HCT116 (cell line): ENCODE measurements at regions not wholly inside any gene's neighbourhood (a gene's known extent, or its start where the extent isn't known, plus 50 kb on each side); places are given as distances from the start of the nearest gene placed in this dataset.

ENCODE experiments used
- ATAC-seq: fragments of 200-7000 bp; cut with Tn5 transposase; 2 replicates; pipeline ENCODE4 v1.9.1; 2020; ENCODE audit warnings: mild to moderate bottlenecking, moderate library complexity
- BruUV-seq: library from RNA; stranded (reverse); fragments of 400-500 nt; replicated peaks from 2 replicates; lab custom pipeline; 2021; lab: Mats Ljungman, UMichigan
- CTCF ChIA-PET: fragments of 300-600 bp; sonication (Branson Sonifier 250); formaldehyde crosslinking; loops from one replicate; lab custom pipeline; 2021; ENCODE audit warnings: antibody characterized with exemption; lab: Charles Lee
- POLR2A ChIA-PET: fragments of 300-600, 350-600 bp; sonication (Branson Sonifier 250); formaldehyde crosslinking; loops from one replicate; lab custom pipeline; 2021; ENCODE audit warnings: antibody characterized with exemption; lab: Charles Lee
- RAD21 ChIA-PET, 2 experiments: fragments of 300-600 bp; sonication (Branson Sonifier 250); formaldehyde crosslinking; loops; one replicate each; lab custom pipeline; 2023; ENCODE audit warnings: low total read pairs in 2 of 2; ENCODE audit not compliant: uncharacterized antibody in 2 of 2, unreplicated experiment in 2 of 2, low non-redundant PET in 1 of 2; lab: Charles Lee
- DNase-seq: peaks from one replicate; pipeline ENCODE4 v3.0.0-alpha.2; 2010; ENCODE audit warnings: low read depth, low spot score
- H2AFZ ChIP-seq: fragments of 200-600 bp; shearing (Covaris generic), sonication (generic); 2 replicates; pipeline ENCODE4 v1.6.1; 2017; ENCODE audit warnings: low read depth, mixed run types, mixed read lengths, antibody characterized with exemption, low read length; ENCODE audit not compliant: poor library complexity, severe bottlenecking
- H3K27ac ChIP-seq: 2 replicates; pipeline ENCODE4 v1.5.1; 2012; ENCODE audit warnings: low read depth, low read length
- H3K27me3 ChIP-seq: fragments of 200-600 bp; sonication (generic); 2 replicates; pipeline ENCODE4 v1.6.1; 2016; ENCODE audit warnings: mixed run types, low read length, mixed read lengths; ENCODE audit not compliant: insufficient read depth
- H3K36me3 ChIP-seq, 2 experiments: fragments of 200-500 bp in 1 of 2; fragments of 200-600 bp in 1 of 2; sonication (Bioruptor generic) in 1 of 2; sonication (generic) in 1 of 2; 2 replicates each; pipeline versions ENCODE4 v1.5.1 to v1.6.1; 2014 to 2016; ENCODE audit warnings: low read length in 2 of 2, inconsistent platforms in 1 of 2, mixed read lengths in 1 of 2, mixed run types in 1 of 2; ENCODE audit not compliant: insufficient read depth in 2 of 2, control insufficient read depth in 1 of 2
- H3K4me1 ChIP-seq, 2 experiments: fragments of 200-600 bp in 1 of 2; sonication (generic) in 1 of 2; 2 replicates each; pipeline versions ENCODE4 v1.5.1 to v1.6.1; 2012 to 2017; ENCODE audit warnings: low read length in 2 of 2, inconsistent platforms in 1 of 2, mild to moderate bottlenecking in 1 of 2, mixed read lengths in 1 of 2, mixed run types in 1 of 2, moderate library complexity in 1 of 2; ENCODE audit not compliant: insufficient read depth in 2 of 2, control insufficient read depth in 1 of 2
- H3K4me2 ChIP-seq: fragments of 200-600 bp; sonication (generic); 2 replicates; pipeline ENCODE4 v1.6.1; 2017; ENCODE audit warnings: mixed run types, low read length, mixed read lengths
- H3K4me3 ChIP-seq, 2 experiments: fragments of 200-600 bp in 1 of 2; sonication (generic) in 1 of 2; replicated peaks in 1 of 2; 2 replicates each; pipeline ENCODE4 v1.5.1; 2011 to 2016; ENCODE audit warnings: low read length in 2 of 2, control low read depth in 1 of 2, low read depth in 1 of 2, mild to moderate bottlenecking in 1 of 2, mixed read lengths in 1 of 2, mixed run types in 1 of 2
- H3K79me2 ChIP-seq: fragments of 200-600 bp; sonication (generic); 2 replicates; pipeline ENCODE4 v1.6.1; 2017; ENCODE audit warnings: mild to moderate bottlenecking, mixed run types, low read length, moderate library complexity, mixed read lengths; ENCODE audit not compliant: insufficient read depth
- H3K9ac ChIP-seq: fragments of 200-600 bp; sonication (generic); 2 replicates; pipeline ENCODE4 v1.6.1; 2016; ENCODE audit warnings: low read length, mixed read lengths
- H3K9me2 ChIP-seq: fragments of 200-600 bp; sonication (generic), shearing (Covaris generic); 2 replicates; pipeline ENCODE4 v1.6.1; 2017; ENCODE audit warnings: mixed run types, mild to moderate bottlenecking, moderate library complexity; ENCODE audit not compliant: insufficient read depth
- H3K9me3 ChIP-seq, 2 experiments: fragments of 200-500 bp in 1 of 2; fragments of 200-600 bp in 1 of 2; sonication (Bioruptor generic) in 1 of 2; sonication (generic) in 1 of 2; 2 replicates each; pipeline ENCODE4 v1.6.1; 2014 to 2017; ENCODE audit warnings: low read length in 2 of 2, mixed read lengths in 2 of 2, inconsistent platforms in 1 of 2, low read depth in 1 of 2, mild to moderate bottlenecking in 1 of 2, mixed run types in 1 of 2, moderate library complexity in 1 of 2; ENCODE audit not compliant: control insufficient read depth in 1 of 2, insufficient read depth in 1 of 2
- H4K20me1 ChIP-seq: fragments of 200-600 bp; sonication (generic), shearing (Covaris generic); 2 replicates; pipeline ENCODE4 v1.6.1; 2017; ENCODE audit warnings: mixed run types, mild to moderate bottlenecking, moderate library complexity; ENCODE audit not compliant: insufficient read depth
- CBX3 ChIP-seq: IDR thresholded peaks from 2 replicates; pipeline ENCODE4 v1.6.1; 2012; ENCODE audit warnings: low read depth
- CEBPB ChIP-seq: IDR thresholded peaks from 2 replicates; pipeline ENCODE4 v1.6.1; 2012; ENCODE audit warnings: low read depth
- EGR1 ChIP-seq: IDR thresholded peaks from 2 replicates; pipeline ENCODE4 v1.6.1; 2012; ENCODE audit warnings: low read depth
- ELF1 ChIP-seq: IDR thresholded peaks from 2 replicates; pipeline ENCODE4 v1.6.1; 2012; ENCODE audit warnings: low read depth, borderline replicate concordance
- FOSL1 ChIP-seq: IDR thresholded peaks from 2 replicates; pipeline ENCODE4 v1.6.1; 2012; ENCODE audit warnings: low read depth
- JUND ChIP-seq: IDR thresholded peaks from 2 replicates; pipeline ENCODE4 v1.6.1; 2012
- POLR2A ChIP-seq: IDR thresholded peaks from 2 replicates; pipeline ENCODE4 v1.7.0; 2011; ENCODE audit warnings: borderline replicate concordance; ENCODE audit not compliant: insufficient read depth, insufficient read length; ENCODE audit errors: extremely low read depth
- POLR2AphosphoS5 ChIP-seq: IDR thresholded peaks from 2 replicates; pipeline ENCODE4 v1.6.1; 2011; ENCODE audit warnings: mild to moderate bottlenecking, low read depth, low read length, moderate library complexity
- SP1 ChIP-seq: IDR thresholded peaks from 2 replicates; pipeline ENCODE4 v1.6.1; 2012; ENCODE audit warnings: low read depth
- SRF ChIP-seq: IDR thresholded peaks from 2 replicates; pipeline ENCODE4 v1.6.1; 2012; ENCODE audit warnings: low read depth
- ZNF274 ChIP-seq: fragments of 200-500 bp; sonication (Bioruptor generic); IDR thresholded peaks from 2 replicates; pipeline ENCODE4 v1.6.1; 2014; ENCODE audit warnings: mild to moderate bottlenecking, low read depth, low read length, inconsistent platforms
- intact Hi-C: fragments of 100-400 bp; cut with micrococcal nuclease; formaldehyde crosslinking; loops from 2 replicates; pipeline ENCODE4 v1.10.0; 2022

DNA sequence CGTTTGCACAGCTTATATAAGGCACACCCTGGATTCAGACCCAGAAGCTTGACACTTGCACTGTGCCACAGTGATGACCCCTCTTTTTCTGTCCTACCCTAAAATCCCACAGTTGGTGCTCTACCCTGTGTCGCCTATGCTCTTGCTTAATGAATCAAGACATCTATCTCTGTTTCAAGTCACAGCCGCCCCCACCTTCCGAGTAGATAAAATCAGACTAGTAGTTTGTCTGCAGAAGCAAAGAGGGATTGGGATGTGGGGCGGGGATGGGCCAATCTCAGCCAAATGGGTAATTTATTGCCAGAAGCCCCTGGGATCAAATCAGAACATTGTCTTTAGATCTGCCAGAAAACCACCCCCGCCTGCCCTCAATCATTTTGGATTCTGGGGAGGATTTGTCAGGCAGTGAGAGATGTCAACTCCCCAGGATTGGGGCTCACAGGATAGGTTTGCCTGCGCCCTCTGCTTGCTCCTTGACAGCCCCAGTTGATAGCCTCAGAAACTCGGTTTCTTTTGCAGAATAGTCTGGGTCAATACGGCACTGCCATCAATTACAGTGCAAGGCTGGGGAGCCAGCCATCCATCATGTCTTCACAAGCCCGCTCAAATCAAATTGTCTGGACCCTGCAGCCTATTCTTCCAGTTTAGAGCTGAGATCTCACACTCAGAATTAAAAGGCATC is 520.8 kb downstream of the GRIN2A start:
- Histone ChIP-seq H3K36me3 (no peaks in the 10 kb centered on the region), H3K27me3 (peaks cover 18% of the 10 kb centered on the region; the same call in 1 of the 2 replicates), H3K9ac (no peak overlapping the region), H3K4me2 (no peak overlapping the region), H3K9me2 (no peaks in the 10 kb centered on the region), H3K4me3 (no peak overlapping the region), H2AFZ (no peak overlapping the region), H3K79me2 (no peaks in the 10 kb centered on the region), H3K4me1 (peaks cover 0 to 7% of the 10 kb centered on the region in 2 experiments; a peak in 1 of 4 replicates), H4K20me1 (no peaks in the 10 kb centered on the region), H3K9me3 (no peaks in the 10 kb centered on the region), H3K27ac (no peak overlapping the region)
- CTCF ChIA-PET = no interaction called here
- TF ChIP-seq SRF = no peak
- no peak for TF ChIP-seq SP1
- TF ChIP-seq JUND = no peak
- no peak for TF ChIP-seq FOSL1
- TF ChIP-seq POLR2A = no peak
- TF ChIP-seq ELF1 = no peak
- TF ChIP-seq POLR2AphosphoS5 = no peak
- no peak for TF ChIP-seq EGR1
- TF ChIP-seq ZNF274 = no peak
- TF ChIP-seq CBX3 = no peak
- TF ChIP-seq CEBPB = no peak
- intact Hi-C loops = no loop called here
- POLR2A ChIA-PET = no interaction called here
- RAD21 ChIA-PET = no interaction called here
- no peak for ATAC-seq
- DNase-seq = no peak
- no TSS peak for BruUV-seq

DNA sequence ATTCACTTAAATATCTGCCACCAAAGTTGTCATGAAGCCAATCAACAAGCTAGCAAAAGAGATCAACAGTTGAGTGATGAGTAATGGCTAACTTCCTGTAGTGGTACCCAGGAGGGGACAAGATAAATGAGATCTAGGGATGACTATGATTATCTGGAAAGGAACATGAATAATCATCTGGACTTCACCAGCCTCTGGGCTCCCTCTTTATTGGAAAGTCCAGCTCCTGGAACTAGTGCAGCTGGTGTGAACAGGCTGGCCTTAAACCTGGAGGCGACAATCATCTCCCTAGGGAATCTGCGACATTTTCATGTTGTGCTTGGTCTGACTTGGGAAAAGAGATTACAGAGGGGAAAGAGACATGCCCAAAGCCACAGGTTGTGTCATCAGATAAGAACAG is 518.6 kb downstream of the GRIN2A start:
- RAD21 ChIA-PET = no interaction called here

More for the DNA sequence above, 518.6 kb downstream of the GRIN2A start:
- ChIA-PET POLR2A (no interaction called here), CTCF (no interaction called here)
- Histone ChIP-seq H3K9me2 (no peaks in the 10 kb centered on the region), H4K20me1 (no peaks in the 10 kb centered on the region), H3K4me3 (no peak overlapping the region), H2AFZ (no peak overlapping the region), H3K36me3 (no peaks in the 10 kb centered on the region), H3K4me2 (no peak overlapping the region), H3K27me3 (peaks cover 23% of the 10 kb centered on the region; the same call in 1 of the 2 replicates), H3K4me1 (peaks cover 0 to 7% of the 10 kb centered on the region in 2 experiments; a peak in 1 of 4 replicates), H3K9ac (no peak overlapping the region), H3K27ac (no peak overlapping the region), H3K79me2 (no peaks in the 10 kb centered on the region)
- intact Hi-C loops = no loop called here
- no TSS peak for BruUV-seq
- no peak for ATAC-seq
- TF ChIP-seq FOSL1 = no peak
- TF ChIP-seq, all 23 proteins: peak for 0
- no peak for DNase-seq
- H3K9me3 ChIP-seq = no peaks in the 10 kb centered on the region
